H1 (cell line): ENCODE measurements at regions not wholly inside any gene's neighbourhood (a gene's known extent, or its start where the extent isn't known, plus 50 kb on each side); places are given as distances from the start of the nearest gene placed in this dataset.

Experiments
- CTCF ChIA-PET: fragments of 300-600 bp; sonication (Branson Sonifier 250); formaldehyde crosslinking; loops from one replicate; lab custom pipeline; 2021; ENCODE audit not compliant: partially characterized antibody; lab: Charles Lee
- POLR2A ChIA-PET: fragments of 300-600 bp; sonication (Branson Sonifier 250); formaldehyde crosslinking; loops from one replicate; lab custom pipeline; 2021; ENCODE audit warnings: inconsistent platforms; ENCODE audit not compliant: partially characterized antibody; lab: Charles Lee
- DNase-seq, 2 experiments: peaks; one replicate each; pipeline versions ENCODE4 v3.0.0 to v3.0.0-alpha.2; 2010 to 2022; ENCODE audit warnings: low spot score in 2 of 2, low read depth in 1 of 2, mixed read lengths in 1 of 2
- FAIRE-seq: peaks from 2 replicates; lab custom pipeline; 2011; peaks lifted over from hg19 to GRCh38; lab: Jason Lieb, UNC
- H2AFZ ChIP-seq: 2 replicates; pipeline ENCODE4 v1.8.1; 2012; ENCODE audit warnings: low read length, inconsistent platforms
- H2AK5ac ChIP-seq: 2 replicates; pipeline ENCODE4 v1.6.1; 2013; ENCODE audit warnings: low read depth, low read length
- H2BK120ac ChIP-seq: replicated peaks from 2 replicates; pipeline ENCODE3; 2013; ENCODE audit warnings: low read depth, low read length, inconsistent platforms
- H2BK12ac ChIP-seq: 2 replicates; pipeline ENCODE4 v1.6.1; 2013; ENCODE audit warnings: low read depth, low read length
- H2BK15ac ChIP-seq: 2 replicates; pipeline ENCODE4 v1.6.1; 2013; ENCODE audit warnings: low read length
- H2BK20ac ChIP-seq: 2 replicates; pipeline ENCODE4 v1.6.1; 2013; ENCODE audit warnings: low read length
- H2BK5ac ChIP-seq: 2 replicates; pipeline ENCODE4 v1.6.1; 2013; ENCODE audit warnings: low read depth, low read length
- H3K14ac ChIP-seq: 2 replicates; pipeline ENCODE4 v1.6.1; 2013; ENCODE audit warnings: inconsistent platforms; ENCODE audit not compliant: insufficient read length
- H3K18ac ChIP-seq: 2 replicates; pipeline ENCODE4 v1.6.1; 2013; ENCODE audit warnings: low read length; ENCODE audit errors: extremely low read depth
- H3K23ac ChIP-seq: 2 replicates; pipeline ENCODE4 v1.6.1; 2013; ENCODE audit warnings: inconsistent platforms; ENCODE audit not compliant: insufficient read length
- H3K23me2 ChIP-seq: 2 replicates; pipeline ENCODE4 v1.6.1; 2013; ENCODE audit warnings: low read depth, low read length
- H3K27ac ChIP-seq: 2 replicates; pipeline ENCODE4 v1.6.1; 2011; ENCODE audit warnings: low read depth, low read length, inconsistent platforms
- H3K27me3 ChIP-seq, 4 experiments: replicated peaks in 1 of 4; 1 replicate in 1 of 4; 2 replicates in 3 of 4; pipeline versions ENCODE4 v1.6.1 to v1.8.1; 2011 to 2013; ENCODE audit warnings: low read length in 3 of 4, mild to moderate bottlenecking in 3 of 4, inconsistent platforms in 2 of 4, mixed read lengths in 2 of 4, moderate library complexity in 1 of 4; ENCODE audit not compliant: control insufficient read depth in 3 of 4, insufficient read depth in 3 of 4; ENCODE audit errors: extremely low read depth in 1 of 4
- H3K36me3 ChIP-seq, 4 experiments: 2 replicates each; pipeline versions ENCODE4 v1.6.1 to v1.8.1; 2011 to 2013; ENCODE audit warnings: mild to moderate bottlenecking in 4 of 4, low read length in 3 of 4, moderate library complexity in 2 of 4, control low read depth in 1 of 4, inconsistent platforms in 1 of 4; ENCODE audit not compliant: insufficient read depth in 4 of 4, control insufficient read depth in 2 of 4
- H3K4ac ChIP-seq: replicated peaks from 2 replicates; pipeline ENCODE3; 2013; ENCODE audit warnings: low read length, low read depth, mixed read lengths, inconsistent platforms; ENCODE audit not compliant: insufficient read length
- H3K4me1 ChIP-seq, 4 experiments: replicated peaks in 1 of 4; 1 replicate in 1 of 4; 2 replicates in 3 of 4; pipeline versions ENCODE4 v1.6.1 to v1.8.1; 2011 to 2013; ENCODE audit warnings: low read length in 3 of 4, inconsistent platforms in 2 of 4, mixed read lengths in 1 of 4; ENCODE audit not compliant: insufficient read depth in 4 of 4, control insufficient read depth in 3 of 4
- H3K4me2 ChIP-seq, 2 experiments: 2 replicates each; pipeline versions ENCODE4 v1.6.1 to v1.8.1; 2011 to 2013; ENCODE audit warnings: low read depth in 2 of 2, low read length in 2 of 2, control low read depth in 1 of 2, inconsistent platforms in 1 of 2, mild to moderate bottlenecking in 1 of 2; ENCODE audit not compliant: insufficient read depth in 1 of 2
- H3K4me3 ChIP-seq, 4 experiments: fragments of 200-600, 300-600 bp in 1 of 4; sonication (generic), shearing (Covaris generic), sonication (Bioruptor Twin) in 1 of 4; 2 replicates each; pipeline versions ENCODE4 v1.5.1 to v1.8.1; 2011 to 2016; ENCODE audit warnings: low read length in 4 of 4, low read depth in 3 of 4, control low read depth in 2 of 4, inconsistent platforms in 2 of 4, mild to moderate bottlenecking in 2 of 4, mixed read lengths in 1 of 4, moderate library complexity in 1 of 4; ENCODE audit not compliant: insufficient read depth in 2 of 4; ENCODE audit errors: extremely low read depth in 1 of 4
- H3K56ac ChIP-seq: replicated peaks from 2 replicates; pipeline ENCODE3; 2013; ENCODE audit warnings: low read depth, mild to moderate bottlenecking, mixed read lengths, low read length, inconsistent platforms; ENCODE audit not compliant: insufficient read length
- H3K79me1 ChIP-seq: 2 replicates; pipeline ENCODE4 v1.6.1; 2013; ENCODE audit warnings: low read depth, low read length, control low read depth
- H3K79me2 ChIP-seq, 2 experiments: 2 replicates each; pipeline versions ENCODE4 v1.6.1 to v1.8.1; 2012 to 2013; ENCODE audit warnings: low read length in 2 of 2, mild to moderate bottlenecking in 2 of 2, inconsistent platforms in 1 of 2; ENCODE audit not compliant: insufficient read depth in 2 of 2, control insufficient read depth in 1 of 2
- H3K9ac ChIP-seq, 4 experiments: replicated peaks in 1 of 4; 1 replicate in 1 of 4; 2 replicates in 3 of 4; pipeline versions ENCODE4 v1.6.1 to v1.8.1; 2011 to 2013; ENCODE audit warnings: low read depth in 3 of 4, low read length in 3 of 4, control low read depth in 2 of 4, mild to moderate bottlenecking in 2 of 4, moderate library complexity in 2 of 4, inconsistent platforms in 1 of 4; ENCODE audit errors: extremely low read depth in 1 of 4
- H3K9me3 ChIP-seq, 2 experiments: 2 replicates each; pipeline versions ENCODE4 v1.6.1 to v1.8.1; 2012 to 2013; ENCODE audit warnings: mild to moderate bottlenecking in 2 of 2, moderate library complexity in 2 of 2, control low read depth in 1 of 2, inconsistent platforms in 1 of 2, low read depth in 1 of 2, low read length in 1 of 2, mixed read lengths in 1 of 2; ENCODE audit not compliant: insufficient read depth in 2 of 2
- H4K20me1 ChIP-seq, 2 experiments: replicated peaks in 1 of 2; 2 replicates each; pipeline versions ENCODE3 to v1.8.1; 2011 to 2013; ENCODE audit warnings: inconsistent platforms in 2 of 2, low read length in 2 of 2, mild to moderate bottlenecking in 1 of 2; ENCODE audit not compliant: insufficient read depth in 2 of 2, control insufficient read depth in 1 of 2
- H4K5ac ChIP-seq: 2 replicates; pipeline ENCODE4 v1.6.1; 2013; ENCODE audit warnings: low read length, low read depth, mixed read lengths, inconsistent platforms; ENCODE audit not compliant: insufficient read length
- H4K8ac ChIP-seq: 2 replicates; pipeline ENCODE4 v1.8.0; 2013; ENCODE audit warnings: mild to moderate bottlenecking, moderate library complexity, low read length, inconsistent platforms; ENCODE audit not compliant: insufficient read depth; ENCODE audit errors: extremely low read depth
- H4K91ac ChIP-seq: replicated peaks from 2 replicates; pipeline ENCODE3; 2013; ENCODE audit warnings: low read length, mixed read lengths, inconsistent platforms; ENCODE audit not compliant: insufficient read length
- POLR2A ChIP-seq, 2 experiments: IDR thresholded peaks; 1 replicate in 1 of 2; 2 replicates in 1 of 2; pipeline ENCODE4 v1.6.1; 2011; ENCODE audit warnings: low read depth in 2 of 2, low read length in 2 of 2, mild to moderate bottlenecking in 2 of 2; ENCODE audit errors: control extremely low read depth in 1 of 2
- RNF2 ChIP-seq: fragments of 200-900, 300-1000 bp; sonication (generic); IDR thresholded peaks from 2 replicates; pipeline ENCODE4 v1.7.1; 2016; ENCODE audit warnings: borderline replicate concordance, low read depth, mild to moderate bottlenecking, antibody characterized with exemption, low read length; ENCODE audit not compliant: poor library complexity, severe bottlenecking; ENCODE audit errors: missing control alignments
- WGBS, 2 experiments: shearing (Covaris generic) in 1 of 2; methylation state at CpG; one replicate each; pipeline versions ENCODE4 v1.1.6 to v1.1.7; 2013 to 2015; ENCODE audit warnings: low lambda C conversion rate in 2 of 2, mixed read lengths in 2 of 2, inconsistent platforms in 1 of 2, low coverage in 1 of 2, missing lambda C conversion rate in 1 of 2; ENCODE audit not compliant: insufficient replicate concordance in 2 of 2, insufficient coverage in 1 of 2, insufficient read length in 1 of 2; ENCODE audit errors: extremely low coverage in 1 of 2, missing lambda C conversion rate in 1 of 2; 5-methylcytosine and 5-hydroxymethylcytosine counted together

GRCh38 chr10:9994131-9994530 is 1023.5 kb upstream of the CELF2 start:
- H4K5ac ChIP-seq = no peak overlapping the region
- H3K23ac ChIP-seq = no peak overlapping the region
- H3K4me1 ChIP-seq = no peaks in the 10 kb centered on the region
- H3K79me1 ChIP-seq = no peaks in the 10 kb centered on the region
- no peak overlapping the region for H2AK5ac ChIP-seq
- H3K4ac ChIP-seq = no peak overlapping the region
- no peaks in the 10 kb centered on the region for H3K9me3 ChIP-seq
- 90% methylated on average over 3 of the region's 3 CpGs; no CpG with 5 or more reads in 1 of the 2 experiments for WGBS, 2 experiments
- H2BK20ac ChIP-seq = no peak overlapping the region
- H3K4me3 ChIP-seq = no peak overlapping the region
- no peak overlapping the region for H4K91ac ChIP-seq
- CTCF ChIA-PET = interaction anchor here (1.0 to 1.2 kb wide), 3 partner anchors 9 to 201 kb away, joined by 3 to 4 read pairs (median 4); no protein-coding TSS in a partner anchor
- H3K14ac ChIP-seq = no peak overlapping the region
- TF ChIP-seq POLR2A (IDR thresholded peaks at IDR 0.05; ENCODE audit: control extremely low read depth in 1 of 2, low read depth in 2 of 2, low read length in 2 of 2) (no peak), RNF2 (no peak)
- no peaks in the 10 kb centered on the region for H4K20me1 ChIP-seq
- H3K56ac ChIP-seq = no peak overlapping the region
- H2BK15ac ChIP-seq = no peak overlapping the region
- FAIRE-seq (no peak), DNase-seq (no peak)
- no peak overlapping the region for H4K8ac ChIP-seq
- no peak overlapping the region for H2BK12ac ChIP-seq
- no peaks in the 10 kb centered on the region for H3K27me3 ChIP-seq
- no peak overlapping the region for H2AFZ ChIP-seq
- no peak overlapping the region for H3K18ac ChIP-seq
- H3K79me2 ChIP-seq = no peaks in the 10 kb centered on the region
- no peak overlapping the region for H3K4me2 ChIP-seq
- no peak overlapping the region for H2BK120ac ChIP-seq
- no peak overlapping the region for H3K9ac ChIP-seq
- no peaks in the 10 kb centered on the region for H3K36me3 ChIP-seq
- no peak overlapping the region for H3K27ac ChIP-seq
- H3K23me2 ChIP-seq = no peaks in the 10 kb centered on the region
- no peak overlapping the region for H2BK5ac ChIP-seq
- POLR2A ChIA-PET = no interaction called here
